Large intestine (tissue), 3 donors: ENCODE measurements at regions not wholly inside any gene's neighbourhood (a gene's known extent, or its start where the extent isn't known, plus 50 kb on each side); places are given as distances from the start of the nearest gene placed in this dataset.
"Not testable (repeated sequence)": the region's sequence is repeated elsewhere in the genome, so short reads cannot be mapped to it uniquely, and the experiment has no call there.

Source experiments
- DNase-seq, 2 donors: peaks; one replicate each; pipeline versions ENCODE4 v3.0.0 to v3.0.0-alpha.2; 2013
- H3K27ac ChIP-seq: one replicate; pipeline ENCODE4 v1.5.1; 2013; ENCODE audit warnings: low read length
- H3K27me3 ChIP-seq: 2 replicates; pipeline ENCODE4 v1.6.1; 2013; ENCODE audit warnings: low read length; ENCODE audit not compliant: control insufficient read depth, insufficient read depth
- H3K36me3 ChIP-seq: 2 replicates; pipeline ENCODE4 v1.6.1; 2013; ENCODE audit warnings: low read length; ENCODE audit not compliant: control insufficient read depth, insufficient read depth
- H3K4me1 ChIP-seq: one replicate; pipeline ENCODE4 v1.6.1; 2013; ENCODE audit warnings: low read length; ENCODE audit not compliant: control insufficient read depth, insufficient read depth
- H3K4me3 ChIP-seq: one replicate; pipeline ENCODE4 v1.5.1; 2013; ENCODE audit warnings: low read length
- H3K9me3 ChIP-seq: one replicate; pipeline ENCODE4 v1.6.1; 2013; ENCODE audit warnings: mild to moderate bottlenecking, low read depth, low read length, moderate library complexity; ENCODE audit not compliant: control insufficient read depth
- WGBS: methylation state at CpG from one replicate; pipeline ENCODE4 v1.1.5; 2013; ENCODE audit warnings: low lambda C conversion rate; ENCODE audit not compliant: insufficient coverage; 5-methylcytosine and 5-hydroxymethylcytosine counted together

DNA sequence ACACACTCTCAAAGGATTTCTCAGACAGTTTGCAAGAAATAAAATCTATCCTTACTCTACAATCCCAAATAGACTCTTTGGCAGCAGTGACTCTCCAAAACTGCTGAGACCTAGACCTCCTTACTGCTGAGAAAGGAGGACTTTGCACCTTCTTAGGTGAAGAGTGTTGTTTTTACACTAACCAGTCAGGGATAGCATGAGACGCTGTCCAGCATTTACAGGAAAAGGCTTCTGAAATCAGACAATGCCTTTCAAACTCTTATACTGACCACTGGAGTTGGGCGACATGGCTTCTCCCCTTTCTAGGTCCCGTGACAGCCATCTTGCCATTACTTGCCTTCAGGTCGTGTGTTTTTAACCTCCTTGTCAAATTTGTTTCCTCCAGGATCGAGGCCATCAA, 268.4 kb downstream of the S1PR1 start:
- H3K9me3 ChIP-seq, H3K36me3 ChIP-seq, H3K4me1 ChIP-seq, H3K27ac ChIP-seq, H3K27me3 ChIP-seq, DNase-seq, H3K4me3 ChIP-seq: not testable (repeated sequence)
- WGBS, result 100% methylated on average over 3 of the region's 5 CpGs

DNA sequence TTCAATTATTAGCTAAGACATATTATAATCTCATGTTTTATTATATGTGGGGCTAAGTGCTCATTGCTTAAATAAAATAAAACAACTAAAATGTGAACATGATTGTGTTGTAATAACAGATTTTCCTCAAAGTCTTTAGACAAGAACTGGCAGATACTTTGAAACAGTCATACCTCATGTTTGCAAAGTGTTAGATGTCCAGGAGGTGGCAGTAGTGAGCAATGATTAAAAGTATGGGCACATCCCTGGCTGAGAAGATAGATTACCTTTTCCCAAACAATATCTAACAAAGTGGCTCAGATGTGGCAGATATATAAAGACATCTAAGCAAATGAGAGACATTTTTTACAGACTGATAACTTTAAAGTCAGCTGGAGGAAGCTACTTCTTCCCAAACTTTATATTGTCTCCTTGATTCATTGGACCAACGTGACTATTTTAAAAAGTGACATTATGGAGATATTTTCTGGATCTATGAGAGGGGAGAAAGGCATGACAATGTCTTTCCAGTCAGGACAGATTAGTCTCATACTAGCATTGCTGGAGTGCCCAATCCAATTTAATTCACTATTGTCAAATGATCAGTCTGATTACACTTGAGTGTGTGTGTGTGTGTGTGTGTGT, 269.8 kb downstream of the S1PR1 start:
- Histone ChIP-seq H3K27me3 (no peaks in the 10 kb centered on the region), H3K27ac (no peak overlapping the region), H3K4me3 (no peak overlapping the region), H3K36me3 (no peaks in the 10 kb centered on the region), H3K4me1 (peaks cover under 1% of the 10 kb centered on the region), H3K9me3 (no peaks in the 10 kb centered on the region)
- no CpG with 5 or more reads among the region's 1 CpG for WGBS
- peak in 1 of 2 donors; percentile 24 for DNase-seq

DNA sequence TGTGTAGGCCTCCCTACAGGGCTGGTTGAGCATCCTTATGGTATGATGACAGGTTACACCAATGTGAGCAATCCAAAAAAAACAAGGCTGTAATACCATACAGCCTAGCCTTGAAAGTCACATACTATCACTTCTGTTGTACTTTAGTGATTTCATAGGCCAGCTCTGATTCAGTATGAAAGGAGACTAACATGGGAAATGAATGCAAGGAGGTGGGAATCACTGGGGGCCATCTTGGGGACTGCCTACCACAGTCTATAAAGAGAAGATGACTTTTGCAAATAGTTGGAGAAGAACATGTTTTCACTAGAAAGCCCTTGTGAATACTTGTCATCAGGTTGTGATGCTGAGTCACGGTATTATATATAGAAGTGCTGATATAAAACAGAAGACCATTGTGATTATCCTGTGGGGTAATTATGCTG, 270.7 kb downstream of the S1PR1 start:
- H3K4me1 ChIP-seq, result peaks cover 6% of the 10 kb centered on the region
- no peak for DNase-seq
- no peaks in the 10 kb centered on the region for H3K36me3 ChIP-seq
- WGBS, result no CpG with 5 or more reads among the region's 1 CpG
- no peaks in the 10 kb centered on the region for H3K9me3 ChIP-seq
- no peaks in the 10 kb centered on the region for H3K27me3 ChIP-seq
- H3K27ac ChIP-seq, result no peak overlapping the region
- no peak overlapping the region for H3K4me3 ChIP-seq

DNA sequence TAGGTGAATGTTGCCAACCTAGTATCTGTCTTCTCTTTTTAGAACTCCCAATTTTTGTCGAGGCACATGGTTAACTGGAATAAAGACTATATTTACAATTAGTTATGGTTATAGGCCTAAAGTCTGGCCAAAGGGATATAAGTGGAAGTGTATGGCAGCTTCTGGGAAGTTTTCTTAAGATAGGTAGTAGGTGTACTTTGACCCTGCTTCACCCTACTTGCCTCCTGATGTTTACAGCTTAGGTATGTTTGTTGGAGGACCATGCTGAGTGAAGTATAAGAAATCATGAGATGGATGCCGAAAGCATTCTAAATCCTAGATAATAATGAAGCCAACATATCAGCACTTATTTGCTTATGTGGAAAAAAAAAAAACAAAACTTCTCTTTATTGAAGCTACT, 272.1 kb downstream of the S1PR1 start:
- no peaks in the 10 kb centered on the region for H3K36me3 ChIP-seq
- H3K4me1 ChIP-seq, result peaks cover 6% of the 10 kb centered on the region
- no peak overlapping the region for H3K27ac ChIP-seq
- DNase-seq, result peak in 1 of 2 donors; percentile 57
- WGBS, result 67% methylated on average over 1 of the region's 2 CpGs
- no peaks in the 10 kb centered on the region for H3K9me3 ChIP-seq
- H3K4me3 ChIP-seq, result no peak overlapping the region
- H3K27me3 ChIP-seq, result no peaks in the 10 kb centered on the region

DNA sequence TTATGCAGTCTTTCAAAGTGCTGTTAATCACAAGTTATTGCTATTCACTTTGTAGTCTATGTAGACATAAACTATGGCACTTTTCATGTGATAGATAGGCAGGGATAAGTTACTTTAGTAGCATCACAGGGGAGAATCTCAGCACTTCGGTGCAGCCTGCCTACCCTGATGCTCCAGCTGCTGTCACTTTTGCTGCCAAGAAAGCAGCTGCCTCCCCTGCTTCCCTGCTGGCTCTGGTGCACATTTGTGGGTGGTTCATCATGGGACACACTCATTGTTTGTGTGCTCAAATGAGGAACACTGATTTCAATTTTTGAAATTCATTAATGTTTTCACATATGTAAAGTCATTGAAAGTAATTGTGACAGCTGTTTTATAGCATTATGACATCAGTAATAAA, 272.6 kb downstream of the S1PR1 start:
- H3K27ac ChIP-seq, result no peak overlapping the region
- WGBS, result no CpG with 5 or more reads among the region's 1 CpG
- DNase-seq, result no peak
- no peaks in the 10 kb centered on the region for H3K36me3 ChIP-seq
- H3K9me3 ChIP-seq, result no peaks in the 10 kb centered on the region
- H3K4me1 ChIP-seq, result peaks cover 6% of the 10 kb centered on the region
- H3K27me3 ChIP-seq, result no peaks in the 10 kb centered on the region
- no peak overlapping the region for H3K4me3 ChIP-seq

DNA sequence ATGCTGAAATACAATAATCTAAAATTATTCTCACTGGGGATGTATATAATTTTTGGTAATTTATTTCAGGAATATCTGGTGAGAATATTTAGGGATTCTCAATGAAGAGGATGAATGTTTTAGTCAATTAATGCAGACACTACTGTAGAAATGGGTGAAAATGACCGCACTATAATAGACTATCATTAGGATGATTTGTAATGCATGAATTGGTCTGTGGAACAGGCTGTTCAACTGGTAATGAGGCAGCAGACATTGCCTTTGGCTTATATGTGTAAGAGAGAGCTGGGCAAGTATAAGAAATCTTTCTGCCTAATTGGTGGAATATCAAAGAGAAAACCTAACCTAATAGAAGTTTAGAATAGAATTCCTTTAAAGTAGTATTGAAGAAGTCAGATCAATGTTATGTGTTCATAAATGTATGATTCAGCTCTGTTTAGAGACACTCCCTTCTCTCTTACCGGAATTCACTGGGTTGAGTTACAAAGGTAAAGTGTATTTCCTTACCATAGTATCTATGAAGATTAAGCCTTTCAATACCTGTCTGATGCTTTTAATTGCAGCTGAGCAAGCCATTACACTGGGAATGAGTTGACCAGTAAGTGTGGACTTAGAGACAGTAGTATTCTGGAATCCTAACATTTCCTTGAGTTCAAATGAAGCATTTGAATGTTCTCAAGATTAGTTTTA, 274.5 kb downstream of the S1PR1 start:
- H3K27me3 ChIP-seq, result no peaks in the 10 kb centered on the region
- no peak overlapping the region for H3K4me3 ChIP-seq
- H3K4me1 ChIP-seq, result peaks cover 6% of the 10 kb centered on the region
- DNase-seq, result peak; percentile 16 to 66
- WGBS, result no CpG with 5 or more reads among the region's 2 CpGs
- no peaks in the 10 kb centered on the region for H3K36me3 ChIP-seq
- peak overlapping the region; percentile 39 for H3K27ac ChIP-seq
- H3K9me3 ChIP-seq, result no peaks in the 10 kb centered on the region

DNA sequence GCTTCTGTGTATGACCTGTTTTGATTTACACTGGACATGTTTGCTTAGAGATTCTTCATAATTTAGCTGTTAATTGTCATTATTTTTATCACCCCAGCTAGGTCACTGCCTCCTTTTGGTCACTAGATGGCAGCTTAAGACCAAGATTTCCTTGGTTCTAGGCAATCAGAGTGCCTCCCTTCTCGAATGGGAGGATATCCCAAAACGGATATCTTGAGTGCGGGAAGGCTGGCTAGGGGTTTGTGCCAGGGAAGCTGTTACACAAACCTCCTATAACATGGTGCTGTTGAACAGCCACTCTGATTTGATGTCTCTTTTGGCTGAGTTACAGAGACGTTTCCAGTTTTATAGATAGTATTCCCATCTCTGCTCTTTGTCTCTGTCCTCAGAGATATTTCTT, 283.5 kb downstream of the S1PR1 start:
- no peaks in the 10 kb centered on the region for H3K27me3 ChIP-seq
- no peaks in the 10 kb centered on the region for H3K9me3 ChIP-seq
- no peak overlapping the region for H3K27ac ChIP-seq
- DNase-seq, result peak; percentile 9 to 56
- H3K4me1 ChIP-seq, result peaks cover 11% of the 10 kb centered on the region
- H3K36me3 ChIP-seq, result no peaks in the 10 kb centered on the region
- H3K4me3 ChIP-seq, result no peak overlapping the region
- no CpG with 5 or more reads among the region's 4 CpGs for WGBS

DNA sequence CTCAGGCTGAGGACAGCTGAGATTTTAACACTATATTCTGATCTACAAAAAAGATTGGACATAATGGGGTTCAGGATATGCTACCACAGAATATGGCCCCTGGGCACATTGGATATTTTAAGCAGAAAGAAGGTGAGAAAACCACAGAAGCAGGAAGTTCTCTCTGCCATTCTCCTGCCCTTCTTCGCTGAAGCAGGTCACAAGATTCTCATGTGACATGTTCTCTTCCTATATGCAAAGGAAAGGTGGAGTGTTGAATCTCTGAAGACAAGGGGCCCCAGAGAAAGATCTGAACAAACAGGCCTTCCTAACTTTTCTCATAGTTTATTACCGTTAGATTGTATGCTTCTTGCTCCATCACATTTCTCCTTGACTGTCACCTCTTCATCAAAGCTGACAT, 285.7 kb downstream of the S1PR1 start:
- peaks cover 11% of the 10 kb centered on the region for H3K4me1 ChIP-seq
- no peaks in the 10 kb centered on the region for H3K9me3 ChIP-seq
- peak; percentile 51 to 74 for DNase-seq
- no peaks in the 10 kb centered on the region for H3K27me3 ChIP-seq
- no peaks in the 10 kb centered on the region for H3K36me3 ChIP-seq
- H3K27ac ChIP-seq, result peak overlapping the region; percentile 78
- H3K4me3 ChIP-seq, result no peak overlapping the region
- WGBS, result no CpG with 5 or more reads among the region's 2 CpGs

DNA sequence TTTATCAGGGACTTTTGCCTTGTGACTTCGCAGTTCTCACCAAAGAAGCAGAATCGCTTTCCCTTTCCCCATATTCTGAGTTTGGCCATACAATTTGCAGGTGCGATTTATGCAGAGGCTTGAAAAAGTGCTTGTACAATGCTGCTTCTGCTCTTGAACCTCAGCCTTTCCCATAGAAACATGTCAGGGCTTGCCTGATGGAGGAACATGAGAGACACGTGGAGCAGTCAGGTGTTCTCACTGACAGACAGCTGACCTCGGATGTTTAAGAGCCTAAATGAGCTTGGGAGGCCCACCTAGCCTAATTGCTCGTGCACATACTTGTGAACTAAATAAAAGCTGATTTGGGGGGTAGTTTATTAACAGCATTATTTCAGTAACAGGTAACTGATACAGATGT, 290.0 kb downstream of the S1PR1 start:
- H3K4me1 ChIP-seq, result peaks cover 11% of the 10 kb centered on the region
- H3K27me3 ChIP-seq, result no peaks in the 10 kb centered on the region
- no peaks in the 10 kb centered on the region for H3K9me3 ChIP-seq
- no peak overlapping the region for H3K4me3 ChIP-seq
- H3K27ac ChIP-seq, result no peak overlapping the region
- DNase-seq, result peak in 1 of 2 donors; percentile 23
- WGBS, result 90% methylated on average over 2 of the region's 6 CpGs
- H3K36me3 ChIP-seq, result no peaks in the 10 kb centered on the region

DNA sequence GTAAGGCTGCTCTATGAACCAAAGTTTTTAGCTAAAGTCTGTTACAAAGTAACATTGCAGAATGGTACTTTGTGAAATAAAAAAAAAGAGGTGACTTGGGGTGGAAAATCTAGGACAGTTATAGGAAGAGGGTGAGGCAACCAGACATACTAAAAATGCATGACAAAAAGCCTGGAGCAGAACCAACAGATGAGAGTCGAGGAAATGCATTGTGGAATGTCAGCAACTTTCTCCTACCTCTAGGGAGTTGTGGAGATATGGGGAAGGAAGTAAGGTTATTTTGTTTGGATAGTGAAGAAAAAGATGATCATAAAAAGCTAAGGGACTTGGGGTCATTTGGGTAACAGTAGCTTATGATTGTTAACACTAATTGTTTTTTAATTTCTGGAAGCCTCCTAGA, 295.6 kb downstream of the S1PR1 start:
- Histone ChIP-seq H3K27ac (no peak overlapping the region), H3K4me1 (no peaks in the 10 kb centered on the region), H3K27me3 (no peaks in the 10 kb centered on the region), H3K9me3 (no peaks in the 10 kb centered on the region), H3K4me3 (no peak overlapping the region), H3K36me3 (no peaks in the 10 kb centered on the region)
- DNase-seq, result no peak
- WGBS, result 80% methylated on average over 1 of the region's 1 CpG

DNA sequence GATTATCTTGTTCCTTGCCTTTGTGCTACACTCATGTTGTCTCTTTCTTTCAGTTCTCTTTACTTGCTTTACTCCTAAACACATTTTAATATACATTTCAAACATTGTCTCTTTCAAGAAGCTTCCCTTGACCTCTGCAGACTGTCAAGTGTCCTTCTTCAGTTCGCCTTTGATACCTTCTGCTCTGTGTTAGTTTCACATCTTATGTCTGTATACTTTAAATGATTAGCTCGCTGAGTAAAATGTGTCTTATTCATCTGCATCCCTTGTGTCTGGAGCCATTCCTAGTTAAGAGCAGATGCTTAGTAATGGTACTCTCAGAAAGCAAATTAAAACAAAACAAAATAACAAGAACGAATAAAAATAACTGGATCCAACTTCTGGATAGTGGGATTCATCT, 303.3 kb downstream of the S1PR1 start:
- H3K9me3 ChIP-seq, result no peaks in the 10 kb centered on the region
- H3K36me3 ChIP-seq, result no peaks in the 10 kb centered on the region
- no peak overlapping the region for H3K4me3 ChIP-seq
- H3K27me3 ChIP-seq, result no peaks in the 10 kb centered on the region
- no peak for DNase-seq
- 90% methylated on average over 2 of the region's 3 CpGs for WGBS
- no peak overlapping the region for H3K27ac ChIP-seq
- H3K4me1 ChIP-seq, result no peaks in the 10 kb centered on the region
